ENCODE measurements at regions not wholly inside any gene's neighbourhood (a gene's known extent, or its start where the extent isn't known, plus 50 kb on each side); places are given as distances from the start of the nearest gene placed in this dataset.

DNA sequence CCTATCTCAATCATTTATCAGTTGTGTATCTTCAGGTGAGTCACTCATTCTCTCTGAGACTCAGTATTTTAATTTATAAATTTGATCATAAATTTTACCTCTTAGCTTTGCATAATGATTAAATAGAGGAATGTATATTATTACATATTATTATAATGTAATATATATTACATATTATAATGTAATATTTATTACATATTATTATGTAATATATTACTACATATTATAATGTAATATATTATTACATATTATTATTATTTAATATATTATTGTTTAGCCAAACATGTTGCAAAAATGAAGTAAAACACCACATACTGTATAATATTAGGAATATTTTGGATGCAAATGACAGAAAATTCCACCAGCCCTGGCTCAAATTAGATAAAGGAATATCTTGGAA lies 104.7 kb upstream of the NFIA start (continued):
- no peak for TF ChIP-seq EZH2 (IDR thresholded peaks at IDR 0.05; ENCODE audit: low read depth, low read length, severe bottlenecking)
- TF ChIP-seq FOSL1 (IDR thresholded peaks at IDR 0.05; ENCODE audit: insufficient read depth, low read depth, low read length) = no peak
- no peak for TF ChIP-seq TAF7 (optimal IDR thresholded peaks at IDR 0.05; ENCODE audit: borderline replicate concordance, low read depth, low read length)
- TF ChIP-seq RXRA (IDR thresholded peaks at IDR 0.05; ENCODE audit: insufficient read depth, low read depth, low read length) = no peak
- TF ChIP-seq BRCA1 (IDR thresholded peaks at IDR 0.05; ENCODE audit: low read depth, low read length) = no peak
- TF ChIP-seq HDAC6 (IDR thresholded peaks at IDR 0.05; ENCODE audit: low read depth, low read length) = no peak
